ENCODE measurements at regions not wholly inside any gene's neighbourhood (a gene's known extent, or its start where the extent isn't known, plus 50 kb on each side); places are given as distances from the start of the nearest gene placed in this dataset.

- TF ChIP-seq PPARA (CRISPR knock-in tag; IDR thresholded peaks at IDR 0.05; ENCODE audit: borderline replicate concordance) (no peak), TSHZ2 (CRISPR knock-in tag; IDR thresholded peaks at IDR 0.05) (no peak), ZNF8 (CRISPR knock-in tag; IDR thresholded peaks at IDR 0.05) (no peak), GLIS3 (CRISPR knock-in tag; IDR thresholded peaks at IDR 0.05) (no peak), OSR1 (CRISPR knock-in tag; IDR thresholded peaks at IDR 0.05) (no peak), ZC3H10 (CRISPR knock-in tag; IDR thresholded peaks at IDR 0.05) (no peak), TCF4 (CRISPR knock-in tag; IDR thresholded peaks at IDR 0.05; ENCODE audit: borderline replicate concordance) (no peak), PATZ1 (CRISPR knock-in tag; IDR thresholded peaks at IDR 0.05; ENCODE audit: borderline replicate concordance) (no peak), POU6F1 (CRISPR knock-in tag; IDR thresholded peaks at IDR 0.05; ENCODE audit: borderline replicate concordance, low read depth) (no peak), TOX (CRISPR knock-in tag; IDR thresholded peaks at IDR 0.05; ENCODE audit: borderline replicate concordance) (no peak), SNAI2 (CRISPR knock-in tag; IDR thresholded peaks at IDR 0.05) (no peak), ESRRG (CRISPR knock-in tag; IDR thresholded peaks at IDR 0.05) (no peak), ZFP3 (CRISPR knock-in tag; IDR thresholded peaks at IDR 0.05) (no peak), ISL1 (CRISPR knock-in tag; IDR thresholded peaks at IDR 0.05) (no peak), ZFP30 (CRISPR knock-in tag; IDR thresholded peaks at IDR 0.05) (no peak), ZNF70 (CRISPR knock-in tag; IDR thresholded peaks at IDR 0.05) (no peak), CSDC2 (CRISPR knock-in tag; IDR thresholded peaks at IDR 0.05) (no peak), BACH2 (CRISPR knock-in tag; IDR thresholded peaks at IDR 0.05; ENCODE audit: borderline replicate concordance) (no peak)
- no peak for ATAC-seq
Observed at GRCh38 chr2:103823847-103824246, 1030.1 kb upstream of the POU3F3 start.

- no peak for TF ChIP-seq CREB5 (CRISPR knock-in tag; IDR thresholded peaks at IDR 0.05; ENCODE audit: low read depth)
- no peak for TF ChIP-seq POU6F1 (CRISPR knock-in tag; IDR thresholded peaks at IDR 0.05; ENCODE audit: borderline replicate concordance, low read depth)
- ATAC-seq: no peak
Observed at GRCh38 chr2:103847276-103847675, 1006.6 kb upstream of the POU3F3 start.

- ATAC-seq: no peak
- TF ChIP-seq SNAI2 (CRISPR knock-in tag; IDR thresholded peaks at IDR 0.05) (no peak), PPARA (CRISPR knock-in tag; IDR thresholded peaks at IDR 0.05; ENCODE audit: borderline replicate concordance) (no peak), ZFP30 (CRISPR knock-in tag; IDR thresholded peaks at IDR 0.05) (no peak), ESRRG (CRISPR knock-in tag; IDR thresholded peaks at IDR 0.05) (no peak)
Observed at GRCh38 chr2:103859238-103859637, 994.7 kb upstream of the POU3F3 start.

GRCh38 chr2:103860016-103860415, 993.9 kb upstream of the POU3F3 start:
- TF ChIP-seq RARB (CRISPR knock-in tag; IDR thresholded peaks at IDR 0.05): no peak
- no peak for TF ChIP-seq ZFP3 (CRISPR knock-in tag; IDR thresholded peaks at IDR 0.05)
- TF ChIP-seq CSRNP3 (CRISPR knock-in tag; IDR thresholded peaks at IDR 0.05): no peak
- no peak for ATAC-seq

Measured in SK-N-SH treated with all-trans-retinoic acid at 6 μM for 48 hours (cell line).